ENCODE measurements at regions not wholly inside any gene's neighbourhood (a gene's known extent, or its start where the extent isn't known, plus 50 kb on each side); places are given as distances from the start of the nearest gene placed in this dataset.

GRCh38 chr4:187586892-187587291 lies 408.7 kb upstream of the ZFP42 start:
- DNase-seq (ENCODE audit: low read depth, low spot score), result no peak
- no peak overlapping the region for H3K4me3 ChIP-seq (ENCODE audit: control insufficient read depth in 2 of 3, extremely low read depth in 1 of 3, insufficient read depth in 2 of 3, low read depth in 1 of 3, low read length in 3 of 3)
- no peaks in the 10 kb centered on the region for H4K20me1 ChIP-seq (ENCODE audit: control insufficient read depth, extremely low read depth, insufficient read depth, low read length)
- H2AFZ ChIP-seq (ENCODE audit: control insufficient read depth, low read length), result no peak overlapping the region
- no peaks in the 10 kb centered on the region for H3K27me3 ChIP-seq (ENCODE audit: control insufficient read depth, extremely low read depth, insufficient read depth, low read length)
- TF ChIP-seq, protein P1, sequence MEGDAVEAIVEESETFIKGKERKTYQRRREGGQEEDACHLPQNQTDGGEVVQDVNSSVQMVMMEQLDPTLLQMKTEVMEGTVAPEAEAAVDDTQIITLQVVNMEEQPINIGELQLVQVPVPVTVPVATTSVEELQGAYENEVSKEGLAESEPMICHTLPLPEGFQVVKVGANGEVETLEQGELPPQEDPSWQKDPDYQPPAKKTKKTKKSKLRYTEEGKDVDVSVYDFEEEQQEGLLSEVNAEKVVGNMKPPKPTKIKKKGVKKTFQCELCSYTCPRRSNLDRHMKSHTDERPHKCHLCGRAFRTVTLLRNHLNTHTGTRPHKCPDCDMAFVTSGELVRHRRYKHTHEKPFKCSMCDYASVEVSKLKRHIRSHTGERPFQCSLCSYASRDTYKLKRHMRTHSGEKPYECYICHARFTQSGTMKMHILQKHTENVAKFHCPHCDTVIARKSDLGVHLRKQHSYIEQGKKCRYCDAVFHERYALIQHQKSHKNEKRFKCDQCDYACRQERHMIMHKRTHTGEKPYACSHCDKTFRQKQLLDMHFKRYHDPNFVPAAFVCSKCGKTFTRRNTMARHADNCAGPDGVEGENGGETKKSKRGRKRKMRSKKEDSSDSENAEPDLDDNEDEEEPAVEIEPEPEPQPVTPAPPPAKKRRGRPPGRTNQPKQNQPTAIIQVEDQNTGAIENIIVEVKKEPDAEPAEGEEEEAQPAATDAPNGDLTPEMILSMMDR (optimal IDR thresholded peaks at IDR 0.05 in 1 of 3, IDR thresholded peaks at IDR 0.05 in 1 of 3, conservative IDR thresholded peaks at IDR 0.05 in 1 of 3; ENCODE audit: extremely low read depth in 1 of 3, insufficient read depth in 2 of 3, low read length in 3 of 3), result no peak
- no peak for TF ChIP-seq EZH2 (IDR thresholded peaks at IDR 0.05; ENCODE audit: low read length)
- dilution Hi-C loops (cut with MboI; ENCODE audit: extremely low pct_ligation_motif_present, low sequenced_read_pairs), result no loop called here
- H3K4me1 ChIP-seq (ENCODE audit: control insufficient read depth, extremely low read depth, insufficient read depth, low read length), result no peaks in the 10 kb centered on the region
- no peak overlapping the region for H3K9ac ChIP-seq (ENCODE audit: control insufficient read depth, extremely low read depth, insufficient read depth, low read length)
- no peak overlapping the region for H3K4me2 ChIP-seq (ENCODE audit: control insufficient read depth, extremely low read depth, insufficient read depth, low read depth, low read length)
- FAIRE-seq, result no peak
- H3K9me3 ChIP-seq (ENCODE audit: control insufficient read depth, low read depth, low read length), result no peaks in the 10 kb centered on the region
- H3K9me1 ChIP-seq (ENCODE audit: control insufficient read depth, extremely low read depth, insufficient read depth, low read length), result no peaks in the 10 kb centered on the region
- no peak overlapping the region for H3K27ac ChIP-seq (ENCODE audit: control insufficient read depth, insufficient read depth, low read length)
- no peaks in the 10 kb centered on the region for H3K79me2 ChIP-seq (ENCODE audit: control insufficient read depth, insufficient read depth, low read length)
- no peaks in the 10 kb centered on the region for H3K36me3 ChIP-seq (ENCODE audit: control insufficient read depth in 2 of 2, extremely low read depth in 1 of 2, insufficient read depth in 2 of 2, low read length in 2 of 2)

DNA sequence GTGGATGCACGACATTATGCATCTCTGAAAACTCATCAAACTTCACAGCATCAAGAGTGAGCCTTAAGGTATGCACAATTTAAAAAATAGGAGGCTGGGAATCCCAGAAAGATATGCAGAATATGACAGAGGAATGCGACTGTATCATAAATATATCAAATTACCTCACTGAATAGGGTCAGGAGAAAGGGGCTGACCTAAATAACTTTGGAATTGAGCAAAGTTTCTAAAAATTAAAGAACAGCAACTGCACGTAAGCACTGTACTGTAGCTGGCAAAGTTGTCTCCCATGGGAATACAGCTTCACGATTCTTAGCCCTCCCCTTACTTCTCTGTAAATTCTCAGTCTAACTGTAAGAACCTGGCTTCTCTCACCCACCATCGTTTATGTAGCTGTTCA lies 397.4 kb upstream of the ZFP42 start:
- Histone ChIP-seq H3K79me2 (ENCODE audit: control insufficient read depth, insufficient read depth, low read length) (no peaks in the 10 kb centered on the region), H3K9me1 (ENCODE audit: control insufficient read depth, extremely low read depth, insufficient read depth, low read length) (no peaks in the 10 kb centered on the region), H3K27me3 (ENCODE audit: control insufficient read depth, extremely low read depth, insufficient read depth, low read length) (no peaks in the 10 kb centered on the region), H3K4me2 (ENCODE audit: control insufficient read depth, extremely low read depth, insufficient read depth, low read depth, low read length) (no peak overlapping the region), H3K9ac (ENCODE audit: control insufficient read depth, extremely low read depth, insufficient read depth, low read length) (no peak overlapping the region), H3K27ac (ENCODE audit: control insufficient read depth, insufficient read depth, low read length) (no peak overlapping the region), H3K36me3 (ENCODE audit: control insufficient read depth in 2 of 2, extremely low read depth in 1 of 2, insufficient read depth in 2 of 2, low read length in 2 of 2) (no peaks in the 10 kb centered on the region), H4K20me1 (ENCODE audit: control insufficient read depth, extremely low read depth, insufficient read depth, low read length) (no peaks in the 10 kb centered on the region), H2AFZ (ENCODE audit: control insufficient read depth, low read length) (no peak overlapping the region), H3K9me3 (ENCODE audit: control insufficient read depth, low read depth, low read length) (no peaks in the 10 kb centered on the region), H3K4me1 (ENCODE audit: control insufficient read depth, extremely low read depth, insufficient read depth, low read length) (peaks cover 14% of the 10 kb centered on the region), H3K4me3 (ENCODE audit: control insufficient read depth in 2 of 3, extremely low read depth in 1 of 3, insufficient read depth in 2 of 3, low read depth in 1 of 3, low read length in 3 of 3) (no peak overlapping the region)
- TF ChIP-seq, protein P1 (optimal IDR thresholded peaks at IDR 0.05 in 1 of 3, IDR thresholded peaks at IDR 0.05 in 1 of 3, conservative IDR thresholded peaks at IDR 0.05 in 1 of 3; ENCODE audit: extremely low read depth in 1 of 3, insufficient read depth in 2 of 3, low read length in 3 of 3), result no peak
- TF ChIP-seq EZH2 (IDR thresholded peaks at IDR 0.05; ENCODE audit: low read length), result no peak
- FAIRE-seq (no peak), DNase-seq (ENCODE audit: low read depth, low spot score) (no peak)
- dilution Hi-C loops (cut with MboI; ENCODE audit: extremely low pct_ligation_motif_present, low sequenced_read_pairs), result no loop called here
